ENCODE measurements at regions not wholly inside any gene's neighbourhood (a gene's known extent, or its start where the extent isn't known, plus 50 kb on each side); places are given as distances from the start of the nearest gene placed in this dataset.

DNA sequence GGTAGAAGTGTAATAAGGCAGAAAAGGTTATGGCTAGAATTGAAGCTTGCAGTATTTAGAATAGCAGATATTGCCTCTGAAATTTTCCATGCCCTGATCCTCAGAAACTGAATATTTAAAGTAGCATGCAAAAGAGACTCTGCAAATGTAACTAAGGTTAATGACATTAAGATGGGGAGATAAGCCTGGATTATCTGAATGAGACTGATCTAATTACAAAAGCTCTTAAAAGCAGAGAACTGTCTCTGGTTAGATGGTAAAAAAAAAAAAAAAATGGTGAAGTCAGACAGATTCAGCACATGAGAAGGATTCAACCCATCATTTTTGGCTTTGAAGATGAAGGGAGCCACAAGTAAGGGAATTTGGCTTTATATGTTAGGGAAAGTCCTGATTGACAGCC lies 503.7 kb upstream of the IRAK1BP1 start:
- ChIA-PET POLR2A (no interaction called here), CTCF (interaction anchor here (0.6 to 0.7 kb wide), 2 partner anchors 21 to 815 kb away, joined by 3 read pairs; no protein-coding TSS in a partner anchor)
- no peak overlapping the region for H3K4me3 ChIP-seq (ENCODE audit: low read depth, low read length)
- no peaks in the 10 kb centered on the region for H3K9me3 ChIP-seq (ENCODE audit: control insufficient read depth, insufficient read depth, low read depth, low read length)
- no peak overlapping the region for H3K27ac ChIP-seq (ENCODE audit: extremely low read depth, low read depth, low read length)
- TF ChIP-seq SETDB1 (IDR thresholded peaks at IDR 0.05; ENCODE audit: insufficient read length, low read length) (no peak), KLF9 (tag by site-specific recombination; IDR thresholded peaks at IDR 0.05; ENCODE audit: low read depth) (no peak), SCRT2 (tag by site-specific recombination; IDR thresholded peaks at IDR 0.05) (no peak), ZNF114 (tag by site-specific recombination; IDR thresholded peaks at IDR 0.05) (no peak), OSR2 (tag by site-specific recombination; IDR thresholded peaks at IDR 0.05) (no peak)
- no peaks in the 10 kb centered on the region for H3K4me1 ChIP-seq (ENCODE audit: control insufficient read depth, insufficient read depth, low read length)
- H3K36me3 ChIP-seq (ENCODE audit: control insufficient read depth in 2 of 2, insufficient read depth in 1 of 2, low read length in 2 of 2): no peaks in the 10 kb centered on the region

- CTCF ChIA-PET: no interaction called here
- POLR2A ChIA-PET: no interaction called here
- no peaks in the 10 kb centered on the region for H3K9me3 ChIP-seq (ENCODE audit: control insufficient read depth, insufficient read depth, low read depth, low read length)
- no peak overlapping the region for H3K4me3 ChIP-seq (ENCODE audit: low read depth, low read length)
- no peaks in the 10 kb centered on the region for H3K4me1 ChIP-seq (ENCODE audit: control insufficient read depth, insufficient read depth, low read length)
- H3K36me3 ChIP-seq (ENCODE audit: control insufficient read depth in 2 of 2, insufficient read depth in 1 of 2, low read length in 2 of 2): no peaks in the 10 kb centered on the region
- no peak for TF ChIP-seq ZBTB20 (tag by site-specific recombination; IDR thresholded peaks at IDR 0.05)
- TF ChIP-seq ZNF561 (tag by site-specific recombination; IDR thresholded peaks at IDR 0.05; ENCODE audit: borderline replicate concordance): no peak
- no peak for TF ChIP-seq TRIM28 (IDR thresholded peaks at IDR 0.05; ENCODE audit: borderline replicate concordance, low read length)
- TF ChIP-seq ZNF777 (tag by site-specific recombination; IDR thresholded peaks at IDR 0.05; ENCODE audit: borderline replicate concordance): no peak
- TF ChIP-seq ZNF692 (tag by site-specific recombination; IDR thresholded peaks at IDR 0.05): no peak
- no peak for TF ChIP-seq ZNF580 (tag by site-specific recombination; IDR thresholded peaks at IDR 0.05)
- no peak for TF ChIP-seq ZNF133 (tag by site-specific recombination; IDR thresholded peaks at IDR 0.05)
- TF ChIP-seq ZNF292 (tag by site-specific recombination; IDR thresholded peaks at IDR 0.05; ENCODE audit: borderline replicate concordance, low read depth): no peak
- no peak for TF ChIP-seq ZFP3 (tag by site-specific recombination; IDR thresholded peaks at IDR 0.05; ENCODE audit: low read depth)
- TF ChIP-seq ZNF747 (tag by site-specific recombination; IDR thresholded peaks at IDR 0.05): no peak
- TF ChIP-seq ZNF776 (tag by site-specific recombination; IDR thresholded peaks at IDR 0.05; ENCODE audit: borderline replicate concordance): no peak
- TF ChIP-seq ZNF510 (tag by site-specific recombination; IDR thresholded peaks at IDR 0.05; ENCODE audit: insufficient replicate concordance): no peak
- TF ChIP-seq KLF17 (tag by site-specific recombination; IDR thresholded peaks at IDR 0.05): no peak
- no peak for TF ChIP-seq EGR2 (tag by site-specific recombination; IDR thresholded peaks at IDR 0.05; ENCODE audit: low read depth)
- no peak for TF ChIP-seq MZF1 (tag by site-specific recombination; IDR thresholded peaks at IDR 0.05; ENCODE audit: borderline replicate concordance)
- TF ChIP-seq ZNF521 (tag by site-specific recombination; IDR thresholded peaks at IDR 0.05): no peak
- TF ChIP-seq ZNF174 (tag by site-specific recombination; IDR thresholded peaks at IDR 0.05): no peak
- no peak overlapping the region for H3K27ac ChIP-seq (ENCODE audit: extremely low read depth, low read depth, low read length)
These were observed 501.9 kb upstream of the IRAK1BP1 start for GRCh38 chr6:78365473-78365872.

DNA sequence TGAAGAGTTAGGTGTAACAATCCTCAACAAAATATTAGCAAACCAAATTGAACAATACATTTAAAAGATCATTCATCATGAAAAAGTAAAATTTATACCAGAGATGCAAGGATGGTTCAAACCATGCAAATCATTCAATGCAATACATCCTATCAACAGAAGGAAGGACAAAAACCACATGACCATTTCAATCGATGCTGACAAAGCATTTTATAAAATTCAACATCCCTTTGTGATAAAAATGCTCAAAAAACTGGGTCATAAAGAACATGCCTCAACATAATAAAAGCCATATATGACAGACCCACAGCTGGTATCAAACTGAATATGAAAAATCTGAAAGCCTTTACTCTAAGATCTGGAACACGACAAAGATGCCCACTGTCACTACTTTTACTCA lies 490.3 kb upstream of the IRAK1BP1 start:
- ChIA-PET CTCF (no interaction called here), POLR2A (no interaction called here)
- no peak overlapping the region for H3K4me3 ChIP-seq (ENCODE audit: low read depth, low read length)
- H3K9me3 ChIP-seq (ENCODE audit: control insufficient read depth, insufficient read depth, low read depth, low read length): no peaks in the 10 kb centered on the region
- no peak overlapping the region for H3K27ac ChIP-seq (ENCODE audit: extremely low read depth, low read depth, low read length)
- H3K4me1 ChIP-seq (ENCODE audit: control insufficient read depth, insufficient read depth, low read length): no peaks in the 10 kb centered on the region
- H3K36me3 ChIP-seq (ENCODE audit: control insufficient read depth in 2 of 2, insufficient read depth in 1 of 2, low read length in 2 of 2): no peaks in the 10 kb centered on the region
- TF ChIP-seq, protein P1, sequence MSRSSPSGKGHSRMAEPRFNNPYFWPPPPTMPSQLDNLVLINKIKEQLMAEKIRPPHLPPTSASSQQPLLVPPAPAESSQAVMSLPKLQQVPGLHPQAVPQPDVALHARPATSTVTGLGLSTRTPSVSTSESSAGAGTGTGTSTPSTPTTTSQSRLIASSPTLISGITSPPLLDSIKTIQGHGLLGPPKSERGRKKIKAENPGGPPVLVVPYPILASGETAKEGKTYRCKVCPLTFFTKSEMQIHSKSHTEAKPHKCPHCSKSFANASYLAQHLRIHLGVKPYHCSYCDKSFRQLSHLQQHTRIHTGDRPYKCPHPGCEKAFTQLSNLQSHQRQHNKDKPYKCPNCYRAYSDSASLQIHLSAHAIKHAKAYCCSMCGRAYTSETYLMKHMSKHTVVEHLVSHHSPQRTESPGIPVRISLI (tag by site-specific recombination; IDR thresholded peaks at IDR 0.05): no peak
- TF ChIP-seq ZNF549 (tag by site-specific recombination; IDR thresholded peaks at IDR 0.05): no peak
- TF ChIP-seq ZBTB6 (tag by site-specific recombination; IDR thresholded peaks at IDR 0.05): no peak
- TF ChIP-seq ZNF521 (tag by site-specific recombination; IDR thresholded peaks at IDR 0.05): no peak
- no peak for TF ChIP-seq ZNF155 (tag by site-specific recombination; IDR thresholded peaks at IDR 0.05)
- no peak for TF ChIP-seq MYNN (tag by site-specific recombination; IDR thresholded peaks at IDR 0.05; ENCODE audit: borderline replicate concordance)
- no peak for TF ChIP-seq ZNF138 (tag by site-specific recombination; IDR thresholded peaks at IDR 0.05; ENCODE audit: borderline replicate concordance)

Measured in HEK293 (cell line).